ENCODE measurements at regions not wholly inside any gene's neighbourhood (a gene's known extent, or its start where the extent isn't known, plus 50 kb on each side); places are given as distances from the start of the nearest gene placed in this dataset.
"Not testable (repeated sequence)": the region's sequence is repeated elsewhere in the genome, so short reads cannot be mapped to it uniquely, and the experiment has no call there.

DNA sequence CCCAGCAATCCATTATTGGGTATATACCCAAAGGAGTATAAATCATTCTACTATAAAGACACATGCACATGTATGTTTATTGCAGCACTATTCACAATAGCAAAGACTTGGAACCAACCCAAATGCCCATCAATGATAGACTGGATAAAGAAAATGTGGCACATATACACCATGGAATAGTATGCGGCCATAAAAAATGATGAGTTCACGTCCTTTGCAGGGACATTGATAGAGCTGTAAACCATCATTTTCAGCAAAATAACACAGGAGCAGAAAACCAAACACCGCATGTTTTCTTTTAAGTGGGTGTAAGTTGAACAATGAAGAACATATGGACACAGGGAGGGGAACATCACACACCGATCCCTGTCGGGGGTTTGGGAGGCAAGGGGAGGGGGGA, 56.7 kb downstream of the PALS2 start:
- not testable (repeated sequence) for H3K36me3 ChIP-seq (ENCODE audit: control insufficient read depth in 1 of 2, insufficient read depth in 2 of 2, low read length in 1 of 2); H3K9me3 ChIP-seq (ENCODE audit: control insufficient read depth, low read length); H3K4me3 ChIP-seq (ENCODE audit: low read length in 2 of 2); ATAC-seq (ENCODE audit: low FRiP score); DNase-seq; H3K27ac ChIP-seq (ENCODE audit: low read depth in 1 of 2, low read length in 2 of 2); H3K4me1 ChIP-seq (ENCODE audit: control insufficient read depth in 1 of 2, insufficient read depth in 2 of 2, low read length in 2 of 2); H3K27me3 ChIP-seq (ENCODE audit: control insufficient read depth in 1 of 2, insufficient read depth in 2 of 2, low read length in 1 of 2)
- 92% methylated on average over 5 of the region's 5 CpGs for WGBS, 2 donors
- intact Hi-C loops (cut with DNase I), result loop anchor here in 1 of 2 donors (10.0 kb wide), 1 partner anchor 815 kb away; no protein-coding TSS in a partner anchor

DNA sequence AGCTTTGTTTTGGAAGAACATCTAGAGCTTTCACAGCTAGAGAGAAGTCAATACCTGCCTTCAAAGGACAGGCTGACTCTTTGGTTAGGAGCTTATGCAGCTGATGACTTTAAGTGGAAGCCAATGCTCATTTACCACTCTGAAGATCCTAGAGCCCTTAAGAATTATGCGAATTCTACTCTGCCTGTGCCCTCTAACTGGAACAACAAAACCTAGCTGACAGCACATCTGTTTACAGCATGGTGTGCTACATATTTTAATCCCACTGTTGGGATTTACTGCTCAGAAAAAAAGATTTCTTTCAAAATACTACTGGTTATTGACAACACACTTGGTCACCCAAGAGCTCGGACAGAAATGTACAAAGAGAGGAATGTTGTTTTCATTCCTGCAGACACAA, 57.3 kb downstream of the PALS2 start:
- Histone ChIP-seq H3K4me1 (ENCODE audit: control insufficient read depth in 1 of 2, insufficient read depth in 2 of 2, low read length in 2 of 2) (no peaks in the 10 kb centered on the region), H3K9me3 (ENCODE audit: control insufficient read depth, low read length) (peaks cover 1% of the 10 kb centered on the region), H3K27ac (ENCODE audit: low read depth in 1 of 2, low read length in 2 of 2) (no peak overlapping the region), H3K4me3 (ENCODE audit: low read length in 2 of 2) (no peak overlapping the region), H3K36me3 (ENCODE audit: control insufficient read depth in 1 of 2, insufficient read depth in 2 of 2, low read length in 1 of 2) (no peaks in the 10 kb centered on the region), H3K27me3 (ENCODE audit: control insufficient read depth in 1 of 2, insufficient read depth in 2 of 2, low read length in 1 of 2) (no peaks in the 10 kb centered on the region)
- ATAC-seq (ENCODE audit: low FRiP score), result no peak
- 83 to 86% methylated on average over 2 of the region's 2 CpGs for WGBS, 2 donors
- DNase-seq, result no peak
- intact Hi-C loops (cut with DNase I), result no loop called here

DNA sequence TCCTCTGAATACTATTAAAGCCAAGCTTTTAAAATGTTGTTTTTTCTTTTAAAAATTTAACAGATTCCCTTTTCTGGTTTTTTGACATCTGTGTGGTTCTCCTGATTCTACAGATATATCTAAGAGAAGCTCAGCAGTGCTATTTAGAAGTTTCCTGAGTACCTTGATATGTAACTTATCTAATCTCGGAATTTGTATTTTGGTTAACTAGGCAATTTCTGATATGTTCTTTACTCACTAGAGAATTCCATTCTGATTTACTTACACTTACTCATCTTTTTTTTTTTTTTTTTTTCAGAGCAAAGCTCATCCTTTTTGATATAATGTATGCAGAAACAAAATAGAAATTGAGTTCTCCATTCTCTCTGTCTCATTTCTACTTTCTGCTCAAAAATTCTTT, 63.8 kb downstream of the PALS2 start:
- no peak for ATAC-seq (ENCODE audit: low FRiP score)
- no peak for DNase-seq
- Histone ChIP-seq H3K4me1 (ENCODE audit: control insufficient read depth in 1 of 2, insufficient read depth in 2 of 2, low read length in 2 of 2) (no peaks in the 10 kb centered on the region), H3K36me3 (ENCODE audit: control insufficient read depth in 1 of 2, insufficient read depth in 2 of 2, low read length in 1 of 2) (no peaks in the 10 kb centered on the region), H3K9me3 (ENCODE audit: control insufficient read depth, low read length) (peaks cover 1% of the 10 kb centered on the region), H3K4me3 (ENCODE audit: low read length in 2 of 2) (no peak overlapping the region), H3K27ac (ENCODE audit: low read depth in 1 of 2, low read length in 2 of 2) (no peak overlapping the region), H3K27me3 (ENCODE audit: control insufficient read depth in 1 of 2, insufficient read depth in 2 of 2, low read length in 1 of 2) (no peaks in the 10 kb centered on the region)
- 89 to 94% methylated on average over 1 of the region's 1 CpG for WGBS, 2 donors
- intact Hi-C loops (cut with DNase I), result no loop called here

DNA sequence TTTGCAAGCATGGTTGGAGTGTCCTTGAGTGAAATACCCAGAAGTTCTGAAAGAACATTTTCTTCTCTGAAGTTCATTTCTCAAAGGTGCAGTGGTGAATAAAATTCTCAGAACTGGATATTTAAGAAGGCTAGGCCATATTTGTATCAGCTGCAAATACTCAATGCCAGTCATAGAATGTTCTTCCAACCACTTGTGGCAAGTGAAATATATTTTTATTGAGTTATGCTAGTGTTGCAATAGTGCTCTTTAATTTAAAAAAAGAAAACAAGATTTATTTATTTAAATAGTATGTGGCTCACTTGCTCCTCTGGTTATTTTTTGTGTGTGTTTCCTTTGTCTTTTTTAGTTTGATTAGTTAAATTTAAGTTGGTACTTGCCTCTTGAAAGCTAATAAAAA, 64.5 kb downstream of the PALS2 start:
- no peak overlapping the region for H3K4me3 ChIP-seq (ENCODE audit: low read length in 2 of 2)
- H3K4me1 ChIP-seq (ENCODE audit: control insufficient read depth in 1 of 2, insufficient read depth in 2 of 2, low read length in 2 of 2), result no peaks in the 10 kb centered on the region
- ATAC-seq (ENCODE audit: low FRiP score) (no peak), DNase-seq (no peak)
- H3K36me3 ChIP-seq (ENCODE audit: control insufficient read depth in 1 of 2, insufficient read depth in 2 of 2, low read length in 1 of 2), result no peaks in the 10 kb centered on the region
- intact Hi-C loops (cut with DNase I), result no loop called here
- H3K27me3 ChIP-seq (ENCODE audit: control insufficient read depth in 1 of 2, insufficient read depth in 2 of 2, low read length in 1 of 2), result no peaks in the 10 kb centered on the region
- no peaks in the 10 kb centered on the region for H3K9me3 ChIP-seq (ENCODE audit: control insufficient read depth, low read length)
- H3K27ac ChIP-seq (ENCODE audit: low read depth in 1 of 2, low read length in 2 of 2), result no peak overlapping the region

DNA sequence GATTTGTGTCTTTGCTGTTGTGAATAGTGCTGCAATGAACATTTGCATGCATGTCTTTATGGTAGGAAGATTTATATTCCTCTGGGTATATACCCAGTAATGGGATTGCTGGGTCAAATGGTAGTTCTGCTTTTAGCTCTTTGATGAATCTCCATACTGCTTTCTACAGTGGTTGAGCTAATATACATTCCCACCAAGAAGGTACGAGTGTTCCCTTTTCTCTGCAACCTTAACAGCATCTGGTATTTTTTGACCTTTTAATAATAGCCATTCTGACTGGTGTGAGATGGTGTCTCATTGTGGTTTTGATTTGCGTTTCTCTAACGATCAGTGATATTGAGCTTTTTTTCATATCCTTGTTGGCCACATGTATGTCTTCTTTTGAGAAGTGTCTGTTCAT, 71.3 kb downstream of the PALS2 start:
- intact Hi-C loops (cut with DNase I); H3K9me3 ChIP-seq (ENCODE audit: control insufficient read depth, low read length): not testable (repeated sequence)

More for the DNA sequence above, 71.3 kb downstream of the PALS2 start:
- H3K4me1 ChIP-seq (ENCODE audit: control insufficient read depth in 1 of 2, insufficient read depth in 2 of 2, low read length in 2 of 2); ATAC-seq (ENCODE audit: low FRiP score); H3K36me3 ChIP-seq (ENCODE audit: control insufficient read depth in 1 of 2, insufficient read depth in 2 of 2, low read length in 1 of 2); H3K27me3 ChIP-seq (ENCODE audit: control insufficient read depth in 1 of 2, insufficient read depth in 2 of 2, low read length in 1 of 2); H3K4me3 ChIP-seq (ENCODE audit: low read length in 2 of 2); H3K27ac ChIP-seq (ENCODE audit: low read depth in 1 of 2, low read length in 2 of 2); DNase-seq: not testable (repeated sequence)
- 97 to 99% methylated on average over 3 of the region's 3 CpGs for WGBS, 2 donors

Measured in aorta (tissue), 5 donors.